Panc1 (cell line): ENCODE measurements at regions not wholly inside any gene's neighbourhood (a gene's known extent, or its start where the extent isn't known, plus 50 kb on each side); places are given as distances from the start of the nearest gene placed in this dataset.
"Not testable (repeated sequence)": the region's sequence is repeated elsewhere in the genome, so short reads cannot be mapped to it uniquely, and the experiment has no call there.

Experiments used
- ATAC-seq: fragments of 200-7000 bp; cut with Tn5 transposase; 2 replicates; pipeline ENCODE4 v1.9.1; 2020; ENCODE audit warnings: mild to moderate bottlenecking, moderate library complexity
- BruUV-seq: library from RNA; stranded (reverse); fragments of 400-500 nt; replicated peaks from 2 replicates; lab custom pipeline; 2021; lab: Mats Ljungman, UMichigan
- CTCF ChIA-PET: fragments of 300-600 bp; sonication (Branson Sonifier 250); formaldehyde crosslinking; loops from one replicate; lab custom pipeline; 2022; ENCODE audit warnings: antibody characterized with exemption; lab: Charles Lee
- POLR2A ChIA-PET: fragments of 300-600 bp; sonication (Branson Sonifier 250); formaldehyde crosslinking; loops from one replicate; lab custom pipeline; 2022; ENCODE audit warnings: antibody characterized with exemption; lab: Charles Lee
- DNase-seq: peaks from one replicate; pipeline ENCODE4 v3.0.0-alpha.2; 2010; ENCODE audit warnings: low read depth, low spot score
- H3K27ac ChIP-seq: 2 replicates; pipeline ENCODE4 v1.5.1; 2011; ENCODE audit warnings: mild to moderate bottlenecking, low read length, inconsistent platforms
- H3K27me3 ChIP-seq: fragments of 200-500 bp; sonication (Bioruptor generic); 2 replicates; pipeline ENCODE4 v1.6.0; 2014; ENCODE audit warnings: low read length, inconsistent platforms; ENCODE audit not compliant: control insufficient read depth, insufficient read depth
- H3K36me3 ChIP-seq: fragments of 200-500 bp; sonication (Bioruptor generic); 2 replicates; pipeline ENCODE4 v1.5.1; 2014; ENCODE audit warnings: inconsistent platforms, mild to moderate bottlenecking, low read length, moderate library complexity; ENCODE audit not compliant: control insufficient read depth, insufficient read depth
- H3K4me1 ChIP-seq: 2 replicates; pipeline ENCODE4 v1.5.1; 2011; ENCODE audit warnings: inconsistent platforms, mild to moderate bottlenecking, low read length, moderate library complexity; ENCODE audit not compliant: control insufficient read depth, insufficient read depth
- H3K4me3 ChIP-seq, 2 experiments: 2 replicates each; pipeline ENCODE4 v1.5.1; 2011 to 2012; ENCODE audit warnings: low read depth in 2 of 2, low read length in 2 of 2, mild to moderate bottlenecking in 2 of 2, inconsistent platforms in 1 of 2, moderate library complexity in 1 of 2
- H3K9me3 ChIP-seq: fragments of 200-500 bp; sonication (Bioruptor generic); 2 replicates; pipeline ENCODE4 v1.5.1; 2014; ENCODE audit warnings: low read depth, mild to moderate bottlenecking, inconsistent platforms, low read length, moderate library complexity; ENCODE audit not compliant: control insufficient read depth, insufficient read depth
- CTCF ChIP-seq: fragments of 450-650 bp; IDR thresholded peaks from 2 replicates; pipeline ENCODE4 v1.5.1; 2017; ENCODE audit warnings: mild to moderate bottlenecking
- POLR2AphosphoS5 ChIP-seq: IDR thresholded peaks from 2 replicates; pipeline ENCODE4 v1.6.1; 2012; ENCODE audit warnings: mild to moderate bottlenecking, low read depth, low read length, moderate library complexity
- REST ChIP-seq, 2 experiments: IDR thresholded peaks; 2 replicates each; pipeline ENCODE4 v1.6.1; 2011 to 2012; ENCODE audit warnings: low read depth in 2 of 2, control low read depth in 1 of 2, low read length in 1 of 2, mild to moderate bottlenecking in 1 of 2, moderate library complexity in 1 of 2; ENCODE audit not compliant: insufficient read depth in 1 of 2
- SIN3A ChIP-seq: IDR thresholded peaks from 2 replicates; pipeline ENCODE4 v1.6.1; 2012; ENCODE audit warnings: low read depth, mild to moderate bottlenecking, low read length, moderate library complexity, borderline replicate concordance; ENCODE audit not compliant: insufficient read depth
- TCF7L2 ChIP-seq: IDR thresholded peaks from 2 replicates; pipeline ENCODE4 v1.6.1; 2011; ENCODE audit warnings: mild to moderate bottlenecking, low read depth, low read length, inconsistent platforms
- in situ Hi-C: cut with HindIII; loops from 2 replicates; pipeline ENCODE4 v1.10.0; 2016; ENCODE audit warnings: low sequenced_read_pairs, low pct_unique_long_range_greater_than_20kb
- intact Hi-C: fragments of 100-400 bp; cut with micrococcal nuclease; formaldehyde crosslinking; loops from one replicate; pipeline ENCODE4 v1.10.0; 2022; ENCODE audit not compliant: unreplicated experiment

GRCh38 chr5:119708076-119708790, 78.9 kb downstream of the FAM170A start:
- POLR2A ChIA-PET = no interaction called here
- ATAC-seq (no peak), DNase-seq (no peak)
- TF ChIP-seq TCF7L2 = no peak
- TF ChIP-seq REST (IDR thresholded peaks at IDR 0.05; ENCODE audit: insufficient read depth in 1 of 2, low read depth in 2 of 2, low read length in 1 of 2) = no peak
- TF ChIP-seq POLR2AphosphoS5 = no peak
- TF ChIP-seq SIN3A = no peak
- no peak for TF ChIP-seq CTCF
- Histone ChIP-seq H3K9me3 (no peaks in the 10 kb centered on the region), H3K36me3 (no peaks in the 10 kb centered on the region), H3K27me3 (no peaks in the 10 kb centered on the region), H3K4me1 (no peaks in the 10 kb centered on the region), H3K27ac (no peak overlapping the region), H3K4me3 (no peak overlapping the region)
- intact Hi-C loops = no loop called here
- CTCF ChIA-PET = no interaction called here
- BruUV-seq = no TSS peak
- in situ Hi-C loops = no loop called here

DNA sequence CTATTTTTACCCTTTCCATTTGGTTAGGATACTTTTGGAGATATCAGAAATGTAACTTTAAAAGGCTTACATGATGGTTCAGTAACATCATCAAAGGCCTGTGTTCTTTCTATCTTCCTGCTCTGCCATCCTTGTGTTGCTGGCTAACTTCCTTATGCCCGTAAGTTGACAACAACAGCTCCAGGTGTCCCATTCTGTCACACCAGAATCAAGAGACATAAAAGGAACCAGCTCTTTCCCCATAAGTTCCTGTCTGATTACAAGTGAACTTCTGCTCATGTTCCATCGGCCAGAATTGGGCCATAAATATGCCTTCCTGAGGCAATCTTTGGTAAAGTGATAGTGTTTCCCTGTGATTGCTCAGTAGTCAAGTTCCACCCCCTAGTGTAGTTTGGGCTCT, 92.4 kb downstream of the FAM170A start:
- no peaks in the 10 kb centered on the region for H3K27me3 ChIP-seq
- ATAC-seq = no peak
- H3K27ac ChIP-seq = no peak overlapping the region
- DNase-seq = no peak
- H3K9me3 ChIP-seq = no peaks in the 10 kb centered on the region
- H3K36me3 ChIP-seq = no peaks in the 10 kb centered on the region
- no peaks in the 10 kb centered on the region for H3K4me1 ChIP-seq
- H3K4me3 ChIP-seq = no peak overlapping the region
- CTCF ChIA-PET = no interaction called here
- POLR2A ChIA-PET = no interaction called here
- BruUV-seq = no TSS peak
- intact Hi-C loops (no loop called here), in situ Hi-C loops (no loop called here)
- TF ChIP-seq REST (IDR thresholded peaks at IDR 0.05; ENCODE audit: insufficient read depth in 1 of 2, low read depth in 2 of 2, low read length in 1 of 2) = no peak
- TF ChIP-seq TCF7L2 = no peak
- no peak for TF ChIP-seq POLR2AphosphoS5
- TF ChIP-seq SIN3A = no peak
- no peak for TF ChIP-seq CTCF

DNA sequence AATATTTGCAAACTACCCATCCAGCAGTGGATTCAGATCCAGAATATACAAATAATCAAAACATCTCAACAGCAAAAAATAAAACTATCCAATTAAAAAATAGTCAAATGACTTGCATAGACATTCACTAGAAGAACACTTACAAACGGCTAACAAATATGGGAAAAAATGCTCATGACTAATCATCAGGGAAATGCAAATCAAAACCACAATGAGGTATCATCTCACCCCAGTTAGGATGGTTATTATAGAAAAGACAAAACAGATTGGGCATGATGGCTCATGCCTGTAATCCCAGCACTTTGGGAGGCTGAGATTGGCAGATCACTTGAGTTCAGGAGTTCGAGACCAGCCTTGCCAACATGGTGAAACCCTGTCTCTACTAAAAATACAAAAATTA, 95.9 kb downstream of the FAM170A start:
- ATAC-seq, H3K27ac ChIP-seq, BruUV-seq, POLR2A ChIA-PET, intact Hi-C loops, DNase-seq, H3K4me1 ChIP-seq, H3K27me3 ChIP-seq, H3K9me3 ChIP-seq, H3K4me3 ChIP-seq, in situ Hi-C loops, H3K36me3 ChIP-seq, CTCF ChIA-PET: not testable (repeated sequence)
